HFFc6 (cell line): ENCODE measurements at regions not wholly inside any gene's neighbourhood (a gene's known extent, or its start where the extent isn't known, plus 50 kb on each side); places are given as distances from the start of the nearest gene placed in this dataset.

Experiments used
- DNase-seq: peaks from one replicate; pipeline ENCODE4 v3.0.0-alpha.2; 2018
- H3K27ac Mint-ChIP-seq: 2 replicates; pipeline ENCODE4 v1.8.0; 2020; ENCODE audit warnings: mild to moderate bottlenecking, mixed read lengths
- H3K27me3 Mint-ChIP-seq: 2 replicates; pipeline ENCODE4 v1.8.0; 2021; ENCODE audit warnings: mild to moderate bottlenecking, moderate library complexity, mixed read lengths; ENCODE audit not compliant: insufficient read depth
- H3K36me3 Mint-ChIP-seq: 2 replicates; pipeline ENCODE4 v1.8.0; 2021; ENCODE audit warnings: low read depth, mixed read lengths
- H3K4me1 Mint-ChIP-seq: 2 replicates; pipeline ENCODE4 v1.8.0; 2020; ENCODE audit warnings: low read depth, mixed read lengths
- H3K4me3 Mint-ChIP-seq: 2 replicates; pipeline ENCODE4 v1.8.0; 2020; ENCODE audit warnings: mild to moderate bottlenecking, moderate library complexity, mixed read lengths
- H3K9me3 Mint-ChIP-seq: 2 replicates; pipeline ENCODE4 v1.8.0; 2020; ENCODE audit warnings: mild to moderate bottlenecking, mixed read lengths
- TF ChIP-seq, protein P1 (sequence below): fragments of 200-600 bp; sonication (generic); IDR thresholded peaks from 2 replicates; pipeline ENCODE4 v1.5.0; 2021; ENCODE audit warnings: antibody characterized with exemption, mild to moderate bottlenecking

GRCh38 chr4:178811356-178811755 is 1369.1 kb upstream of the AGA start:
- H3K36me3 Mint-ChIP-seq: no peaks in the 10 kb centered on the region; the same call in 1 of the 2 replicates
- peaks cover 19% of the 10 kb centered on the region for H3K9me3 Mint-ChIP-seq
- H3K27me3 Mint-ChIP-seq: no peaks in the 10 kb centered on the region
- H3K4me1 Mint-ChIP-seq: no peaks in the 10 kb centered on the region
- no peak for DNase-seq
- no peak overlapping the region for H3K4me3 Mint-ChIP-seq
- no peak overlapping the region for H3K27ac Mint-ChIP-seq
- TF ChIP-seq, protein P1, sequence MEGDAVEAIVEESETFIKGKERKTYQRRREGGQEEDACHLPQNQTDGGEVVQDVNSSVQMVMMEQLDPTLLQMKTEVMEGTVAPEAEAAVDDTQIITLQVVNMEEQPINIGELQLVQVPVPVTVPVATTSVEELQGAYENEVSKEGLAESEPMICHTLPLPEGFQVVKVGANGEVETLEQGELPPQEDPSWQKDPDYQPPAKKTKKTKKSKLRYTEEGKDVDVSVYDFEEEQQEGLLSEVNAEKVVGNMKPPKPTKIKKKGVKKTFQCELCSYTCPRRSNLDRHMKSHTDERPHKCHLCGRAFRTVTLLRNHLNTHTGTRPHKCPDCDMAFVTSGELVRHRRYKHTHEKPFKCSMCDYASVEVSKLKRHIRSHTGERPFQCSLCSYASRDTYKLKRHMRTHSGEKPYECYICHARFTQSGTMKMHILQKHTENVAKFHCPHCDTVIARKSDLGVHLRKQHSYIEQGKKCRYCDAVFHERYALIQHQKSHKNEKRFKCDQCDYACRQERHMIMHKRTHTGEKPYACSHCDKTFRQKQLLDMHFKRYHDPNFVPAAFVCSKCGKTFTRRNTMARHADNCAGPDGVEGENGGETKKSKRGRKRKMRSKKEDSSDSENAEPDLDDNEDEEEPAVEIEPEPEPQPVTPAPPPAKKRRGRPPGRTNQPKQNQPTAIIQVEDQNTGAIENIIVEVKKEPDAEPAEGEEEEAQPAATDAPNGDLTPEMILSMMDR: no peak

DNA sequence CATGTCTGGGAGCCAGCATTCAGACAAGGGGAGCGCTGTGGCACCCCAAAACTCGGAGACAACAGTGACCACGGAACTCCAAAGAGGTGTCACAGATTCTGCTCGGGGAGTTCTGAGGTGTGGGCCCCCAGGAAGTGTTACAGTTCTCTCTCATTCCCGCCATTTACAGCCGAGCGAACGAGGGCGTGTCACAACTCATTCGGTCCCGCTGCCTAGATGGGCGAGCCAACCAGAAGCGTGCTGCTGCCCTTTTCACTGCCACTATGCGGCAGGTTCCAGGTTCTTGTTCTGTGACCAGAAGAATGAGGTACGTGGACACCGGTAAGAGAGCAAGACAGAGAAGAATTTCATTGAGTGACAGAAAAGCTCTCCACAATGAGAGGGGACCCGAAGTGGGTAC is 1370.6 kb upstream of the AGA start:
- Mint-ChIP-seq H3K9me3 (peaks cover 28% of the 10 kb centered on the region), H3K27me3 (no peaks in the 10 kb centered on the region), H3K36me3 (no peaks in the 10 kb centered on the region; the same call in 1 of the 2 replicates), H3K4me1 (no peaks in the 10 kb centered on the region), H3K4me3 (no peak overlapping the region), H3K27ac (no peak overlapping the region)
- no peak for DNase-seq
- TF ChIP-seq, protein P1: no peak

DNA sequence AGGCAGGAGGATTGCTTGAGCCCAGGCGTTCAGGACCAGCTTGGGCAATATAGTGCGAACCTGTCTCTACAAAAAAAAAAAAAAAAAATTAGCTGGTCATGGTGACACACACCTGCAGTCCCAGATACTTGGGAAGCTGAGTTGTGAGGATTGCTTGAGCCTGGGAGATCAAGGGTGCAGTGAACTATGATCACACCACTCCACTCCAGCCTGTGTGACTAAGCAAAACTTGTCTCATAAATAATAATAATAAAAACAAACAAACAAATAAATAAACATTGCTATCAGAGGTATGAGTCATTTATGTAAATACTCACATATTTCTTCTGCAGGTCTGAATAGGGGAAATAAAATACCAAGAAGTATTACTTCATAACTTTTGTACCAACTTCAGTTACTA is 1372.7 kb upstream of the AGA start:
- no peaks in the 10 kb centered on the region; the same call in 1 of the 2 replicates for H3K36me3 Mint-ChIP-seq

DNA sequence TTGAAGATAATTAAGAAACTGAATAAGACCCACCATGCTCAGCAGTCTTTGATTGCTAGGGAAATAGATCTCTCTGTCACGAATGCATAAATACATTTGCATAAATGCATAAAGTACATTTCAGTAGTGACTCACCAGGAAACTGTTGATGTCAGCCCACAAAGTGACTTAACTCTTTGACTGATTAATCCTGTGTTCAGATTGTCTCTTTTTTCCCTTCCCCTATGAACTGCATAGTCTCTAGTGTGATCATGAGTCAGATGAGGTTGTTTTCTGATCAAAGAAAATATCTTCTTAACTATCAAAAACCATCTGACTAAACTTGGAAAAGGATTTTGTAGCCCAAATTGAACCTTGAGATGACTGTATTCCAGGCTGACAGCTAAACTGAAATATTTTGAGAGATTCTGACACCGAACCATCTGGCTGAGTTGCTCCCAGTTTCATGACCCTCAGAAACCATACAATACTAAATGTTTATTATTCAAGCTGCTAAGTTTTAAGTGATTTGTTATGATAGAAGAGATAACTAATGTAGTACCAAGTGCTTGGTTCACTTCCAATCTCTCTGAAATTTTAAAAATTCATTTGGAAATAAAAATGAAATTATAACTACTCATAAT is 1381.5 kb upstream of the AGA start:
- TF ChIP-seq, protein P1: no peak
- H3K4me1 Mint-ChIP-seq: no peaks in the 10 kb centered on the region
- no peak for DNase-seq
- H3K4me3 Mint-ChIP-seq: no peak overlapping the region
- no peak overlapping the region for H3K27ac Mint-ChIP-seq
- H3K36me3 Mint-ChIP-seq: no peaks in the 10 kb centered on the region
- 0 out of 2 replicates have a peak, but pooled peaks cover 1% of the 10 kb centered on the region for H3K27me3 Mint-ChIP-seq
- peaks cover 49% of the 10 kb centered on the region for H3K9me3 Mint-ChIP-seq

More for the DNA sequence above, 1372.7 kb upstream of the AGA start:
- Mint-ChIP-seq H3K4me1 (no peaks in the 10 kb centered on the region), H3K27me3 (0 out of 2 replicates have a peak, but pooled peaks cover 1% of the 10 kb centered on the region), H3K9me3 (peaks cover 34% of the 10 kb centered on the region), H3K4me3 (no peak overlapping the region), H3K27ac (no peak overlapping the region)
- TF ChIP-seq, protein P1: no peak
- no peak for DNase-seq

DNA sequence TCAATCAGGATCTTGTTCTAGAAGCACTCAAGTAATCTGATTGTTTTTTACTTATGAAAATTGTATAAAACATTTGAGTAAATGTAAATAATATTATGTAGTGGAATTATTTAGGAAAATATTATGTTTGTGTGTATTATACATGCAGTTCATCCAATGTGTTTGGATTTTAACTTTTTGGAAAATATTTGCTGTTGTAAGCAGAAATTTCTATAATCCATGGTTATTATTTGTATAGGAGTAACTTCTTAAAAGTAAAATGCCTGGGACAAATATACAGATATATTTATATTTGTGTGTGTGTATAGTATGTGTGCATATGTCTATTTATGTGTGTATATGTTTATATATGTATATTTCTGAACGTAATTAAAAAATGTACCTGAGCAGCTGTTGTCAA is 1394.6 kb upstream of the AGA start:
- Mint-ChIP-seq H3K4me1 (no peaks in the 10 kb centered on the region), H3K27ac (no peak overlapping the region), H3K9me3 (peaks cover 13% of the 10 kb centered on the region), H3K27me3 (no peaks in the 10 kb centered on the region), H3K36me3 (no peaks in the 10 kb centered on the region), H3K4me3 (no peak overlapping the region)
- no peak for DNase-seq
- TF ChIP-seq, protein P1: no peak

GRCh38 chr4:178838776-178839175 is 1396.5 kb upstream of the AGA start:
- TF ChIP-seq, protein P1: no peak
- H3K4me3 Mint-ChIP-seq: no peak overlapping the region
- no peaks in the 10 kb centered on the region for H3K36me3 Mint-ChIP-seq
- H3K27me3 Mint-ChIP-seq: no peaks in the 10 kb centered on the region
- DNase-seq: no peak
- no peaks in the 10 kb centered on the region for H3K4me1 Mint-ChIP-seq
- peaks cover 20% of the 10 kb centered on the region for H3K9me3 Mint-ChIP-seq
- no peak overlapping the region for H3K27ac Mint-ChIP-seq
